Skin of body (tissue), 1 donor: ENCODE measurements at regions not wholly inside any gene's neighbourhood (a gene's known extent, or its start where the extent isn't known, plus 50 kb on each side); places are given as distances from the start of the nearest gene placed in this dataset.

Experiments
- DNase-seq: peaks from one replicate; lab custom pipeline; 2025; lab: John Stamatoyannopoulos, UW

DNA sequence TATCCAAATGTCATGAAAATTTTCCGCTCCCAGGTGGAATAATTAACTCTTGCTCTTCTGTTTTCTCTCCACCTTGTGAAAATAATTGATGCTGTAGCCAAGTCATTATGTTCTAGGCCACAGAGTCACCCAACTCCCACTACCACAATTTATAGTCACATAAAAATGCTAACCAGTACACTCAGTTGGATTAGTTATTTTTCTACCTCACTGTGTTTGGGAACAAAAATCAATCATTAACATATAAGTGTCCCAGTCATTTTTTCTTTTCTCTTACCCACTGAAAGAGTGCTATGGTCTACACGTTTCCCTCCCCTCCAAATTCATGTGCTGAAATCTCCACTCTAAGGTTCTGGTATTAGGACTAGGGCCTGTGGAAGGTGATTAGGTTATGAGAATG is 255.6 kb upstream of the LMCD1 start:
- DNase-seq = no peak

DNA sequence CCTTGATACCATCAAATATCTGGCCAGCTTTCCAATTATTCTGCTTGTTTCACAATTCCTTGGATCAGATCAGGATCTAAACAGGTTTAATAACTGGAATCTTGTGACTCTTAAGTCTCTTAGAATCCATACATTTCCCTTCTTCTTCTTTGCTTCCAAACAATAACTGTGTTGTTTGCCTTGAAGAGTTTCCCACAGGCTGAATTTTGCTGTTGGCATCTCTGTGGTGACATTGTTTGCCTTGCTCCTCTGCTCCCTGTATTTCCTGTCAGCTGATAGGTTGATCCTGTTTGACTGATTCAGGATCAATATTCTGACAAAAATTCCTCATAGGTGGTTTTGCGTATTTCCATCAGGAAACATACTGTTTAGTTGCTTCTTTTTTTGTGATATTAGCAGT is 248.4 kb upstream of the LMCD1 start:
- no peak for DNase-seq

DNA sequence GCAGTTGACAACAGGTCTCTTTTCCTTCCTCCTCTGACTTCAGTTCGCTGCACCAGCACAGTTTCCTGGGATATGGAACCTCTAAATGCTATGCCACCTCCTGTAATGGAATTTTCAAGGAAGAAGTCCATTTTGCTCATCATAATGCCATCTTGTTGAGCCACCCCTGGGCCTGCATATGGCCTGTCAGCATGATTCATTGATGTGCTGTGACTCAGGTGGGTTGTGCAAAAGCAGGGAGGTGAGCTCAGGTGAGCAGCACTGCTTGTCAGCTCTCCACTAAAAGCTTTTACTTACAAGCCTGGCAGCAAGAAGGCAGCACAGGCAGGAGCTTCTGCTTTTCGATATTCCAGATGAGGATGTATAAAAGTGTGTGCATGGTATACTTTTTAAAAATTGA is 247.1 kb upstream of the LMCD1 start:
- DNase-seq = no peak

DNA sequence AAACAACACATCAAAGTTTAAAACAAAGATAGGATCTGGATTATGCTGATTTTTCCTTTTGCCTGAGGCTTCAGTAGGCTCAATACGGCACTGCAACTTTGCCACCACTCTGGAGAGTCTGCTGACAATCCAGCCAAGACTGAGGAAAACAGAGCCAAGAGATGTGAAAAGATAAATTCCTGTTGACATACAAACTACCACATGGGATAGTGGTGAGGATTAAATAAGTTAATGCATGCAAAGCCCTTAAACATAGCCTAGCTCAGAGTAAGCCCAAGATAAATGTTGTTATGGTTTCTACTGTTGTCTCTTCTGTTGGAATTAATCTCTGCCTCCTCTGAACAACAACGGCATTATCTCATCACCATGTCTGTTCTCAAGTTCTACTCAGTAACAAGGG is 245.9 kb upstream of the LMCD1 start:
- peak; percentile 85 for DNase-seq

DNA sequence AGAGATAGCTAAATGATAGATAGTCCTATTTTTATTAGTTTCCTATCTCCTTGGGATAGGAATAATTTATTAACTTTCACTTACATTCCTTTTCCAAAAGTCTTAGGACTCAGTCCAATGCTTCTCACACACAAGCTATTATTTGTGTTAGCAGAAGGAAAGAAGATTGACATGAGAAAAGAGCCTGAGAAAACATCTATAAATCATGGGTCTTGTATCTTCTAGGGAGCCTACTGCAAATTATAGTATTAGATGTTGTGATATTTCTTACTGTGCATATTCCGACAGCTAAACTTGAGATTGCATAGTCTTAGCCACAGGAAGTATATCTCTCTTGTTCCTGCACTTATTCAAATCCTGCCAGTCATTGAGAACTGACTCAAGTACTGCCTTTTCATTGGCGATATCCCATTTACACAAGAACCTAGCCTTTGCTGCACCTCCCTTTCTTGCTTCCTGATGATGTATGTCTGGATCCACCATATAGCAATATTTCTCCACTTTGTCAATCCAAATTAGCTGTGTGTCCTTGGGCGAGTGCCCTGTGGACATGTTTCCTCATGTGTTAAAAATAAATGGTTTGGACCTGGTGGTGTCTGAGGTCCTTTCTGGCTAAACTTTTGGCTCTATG is 245.1 kb upstream of the LMCD1 start:
- DNase-seq = peak; percentile 86

DNA sequence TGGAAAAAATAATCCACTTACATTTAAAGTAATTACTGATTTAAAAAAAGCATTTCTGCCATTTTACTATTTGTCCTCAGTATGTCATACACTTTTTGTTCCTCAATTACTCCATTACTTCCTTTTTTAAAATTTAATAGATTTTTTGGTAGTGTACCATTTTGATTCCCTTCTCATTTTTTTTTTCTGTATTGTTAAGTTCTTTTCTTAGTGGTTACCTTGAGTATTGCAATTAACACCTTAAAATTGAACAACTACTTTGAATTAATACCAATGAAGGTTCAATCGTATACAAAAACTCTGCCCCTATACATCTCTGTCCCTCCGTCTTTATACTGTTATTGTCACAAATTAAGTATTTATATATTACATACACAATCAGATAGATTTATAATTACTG is 240.6 kb upstream of the LMCD1 start:
- no peak for DNase-seq

DNA sequence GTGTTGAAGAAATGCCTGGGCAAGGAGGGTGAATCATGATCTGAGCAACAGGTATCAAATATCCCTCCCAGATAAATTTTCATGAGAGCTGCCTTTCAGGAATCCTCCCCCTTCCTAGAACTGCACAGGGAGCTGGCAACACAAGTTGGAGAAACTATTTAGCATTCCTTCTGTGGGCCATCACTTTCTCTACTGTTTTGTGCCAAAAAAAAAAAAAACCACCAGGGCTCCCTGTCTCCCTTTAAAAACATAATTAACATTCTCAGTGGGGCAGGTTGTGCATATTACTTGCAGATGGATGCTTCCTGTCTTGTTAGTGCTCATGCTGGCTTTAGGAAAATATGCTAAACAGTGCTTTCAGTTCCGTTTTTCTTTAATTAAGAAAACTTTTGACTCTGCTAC is 234.9 kb upstream of the LMCD1 start:
- no peak for DNase-seq

DNA sequence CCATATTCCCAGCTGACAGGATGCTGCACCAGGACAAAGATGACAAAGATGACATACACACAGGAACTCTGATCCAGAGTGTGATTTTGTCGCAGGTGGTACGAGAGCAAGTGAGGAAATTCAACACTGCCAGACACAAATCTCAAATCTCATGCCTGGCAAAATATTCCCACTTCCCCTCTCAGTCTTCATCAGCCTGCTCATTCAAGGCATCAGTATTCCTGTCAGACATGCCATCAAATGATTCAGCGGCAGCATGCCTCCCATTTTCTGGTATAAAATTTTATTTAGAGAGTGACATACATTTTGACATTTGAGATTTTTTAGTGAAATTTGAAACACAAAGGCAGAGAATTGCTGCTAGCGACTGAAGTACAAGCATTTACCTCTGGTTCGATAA is 228.1 kb upstream of the LMCD1 start:
- no peak for DNase-seq

DNA sequence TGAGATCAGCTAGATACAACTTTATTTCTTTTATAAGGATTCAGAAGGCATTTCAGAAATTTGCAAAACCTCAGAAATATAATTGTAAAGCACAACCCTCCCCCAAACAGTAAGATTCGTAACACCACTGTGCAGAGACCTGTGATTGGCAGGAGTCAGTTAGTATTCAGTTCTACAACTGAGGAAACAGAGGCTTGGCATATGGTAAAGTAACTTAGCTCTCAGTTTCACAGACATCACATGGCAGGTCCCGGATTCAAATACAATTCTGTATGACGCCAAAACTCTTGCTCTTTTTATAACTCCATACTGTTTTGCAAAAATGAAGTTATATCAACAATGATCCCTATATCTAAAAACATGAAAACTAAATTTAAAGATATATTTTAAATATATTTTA is 225.6 kb upstream of the LMCD1 start:
- DNase-seq = no peak

DNA sequence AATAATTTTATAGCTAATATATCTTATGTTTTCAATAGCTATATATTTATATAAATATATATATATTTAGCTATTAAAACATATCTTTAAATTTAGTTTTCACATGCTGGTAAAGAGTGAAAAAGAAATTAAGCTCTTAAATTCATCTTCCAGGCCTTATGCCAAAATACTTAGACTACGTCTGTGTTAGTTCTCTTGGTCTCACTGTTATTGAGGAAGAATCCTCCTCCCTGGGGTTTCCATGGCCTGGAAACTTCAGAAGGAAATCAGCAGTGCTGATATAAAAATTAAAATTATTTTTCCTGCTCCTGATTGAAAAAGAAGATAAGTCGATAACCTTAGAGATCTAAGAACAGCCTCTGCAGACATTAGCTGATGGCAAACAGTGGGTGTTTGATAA is 225.1 kb upstream of the LMCD1 start:
- DNase-seq = no peak

DNA sequence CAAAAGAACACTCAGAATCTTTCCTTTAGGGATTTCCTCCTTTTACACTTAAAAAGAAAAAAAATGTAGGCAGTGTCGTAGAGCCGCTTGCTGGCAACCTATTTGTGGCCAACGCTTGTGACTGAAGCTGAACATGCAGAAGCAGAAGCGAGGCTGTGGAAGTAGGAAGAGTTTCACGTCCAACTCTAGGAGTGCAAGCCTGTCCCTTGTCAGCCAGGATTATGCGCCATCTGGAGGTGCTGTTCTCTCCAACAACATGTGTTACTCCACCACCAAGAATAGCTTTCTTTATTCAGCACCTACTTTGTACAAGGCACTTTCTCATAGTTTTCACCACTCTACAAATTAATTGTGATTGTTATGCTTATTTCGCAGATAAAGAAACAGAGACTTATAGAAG is 223.2 kb upstream of the LMCD1 start:
- no peak for DNase-seq

DNA sequence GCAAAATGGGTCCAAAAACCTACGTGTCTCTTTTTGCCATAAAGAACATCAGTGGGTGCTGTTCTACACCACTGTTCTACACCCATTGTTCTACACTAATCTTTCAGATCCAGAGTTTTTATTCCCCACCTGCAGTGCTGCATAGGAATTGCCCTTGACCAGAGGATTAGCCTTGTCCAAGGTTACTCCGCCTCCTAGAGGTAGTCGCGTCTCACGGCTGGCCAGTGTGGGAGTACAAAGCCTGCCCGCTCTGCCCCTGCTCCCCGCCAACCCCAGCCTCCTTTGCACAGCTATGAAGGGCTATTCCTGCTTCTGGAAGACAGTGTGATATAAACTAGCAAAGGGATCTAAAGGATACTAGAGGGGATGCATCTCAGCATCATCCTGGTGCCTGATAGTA is 222.1 kb upstream of the LMCD1 start:
- DNase-seq = no peak

DNA sequence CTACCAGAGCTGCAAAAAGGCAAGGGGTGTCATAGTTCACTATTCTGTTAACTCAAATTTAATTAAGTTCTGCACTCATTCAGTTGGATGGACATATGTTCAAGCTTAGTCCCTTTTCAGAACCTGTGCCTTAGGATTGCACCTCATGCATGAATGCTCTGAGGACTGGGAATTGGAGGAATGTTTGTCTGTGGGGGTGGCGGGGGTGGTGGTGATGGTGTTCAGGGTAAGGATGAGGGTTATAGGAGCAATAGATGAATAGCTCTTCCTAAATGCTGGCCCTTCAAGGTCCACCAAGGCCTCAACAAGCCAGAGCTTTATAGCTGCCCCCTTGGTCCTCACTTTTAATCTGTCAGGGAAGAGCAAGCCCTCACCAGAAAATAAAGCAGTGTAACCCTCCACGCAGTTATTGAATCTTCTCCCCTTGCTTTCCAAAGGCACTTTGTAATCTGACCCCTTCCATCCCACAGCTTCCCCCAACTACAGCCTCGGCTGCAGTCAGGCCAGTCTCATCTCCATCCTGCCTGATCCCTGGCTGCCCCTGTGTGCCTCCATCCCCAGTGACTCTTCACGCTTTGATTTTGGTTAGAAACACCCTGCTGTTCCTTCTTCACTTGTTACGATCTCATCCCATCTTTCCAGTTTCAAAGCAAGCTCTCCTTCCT is 221.6 kb upstream of the LMCD1 start:
- DNase-seq = no peak

DNA sequence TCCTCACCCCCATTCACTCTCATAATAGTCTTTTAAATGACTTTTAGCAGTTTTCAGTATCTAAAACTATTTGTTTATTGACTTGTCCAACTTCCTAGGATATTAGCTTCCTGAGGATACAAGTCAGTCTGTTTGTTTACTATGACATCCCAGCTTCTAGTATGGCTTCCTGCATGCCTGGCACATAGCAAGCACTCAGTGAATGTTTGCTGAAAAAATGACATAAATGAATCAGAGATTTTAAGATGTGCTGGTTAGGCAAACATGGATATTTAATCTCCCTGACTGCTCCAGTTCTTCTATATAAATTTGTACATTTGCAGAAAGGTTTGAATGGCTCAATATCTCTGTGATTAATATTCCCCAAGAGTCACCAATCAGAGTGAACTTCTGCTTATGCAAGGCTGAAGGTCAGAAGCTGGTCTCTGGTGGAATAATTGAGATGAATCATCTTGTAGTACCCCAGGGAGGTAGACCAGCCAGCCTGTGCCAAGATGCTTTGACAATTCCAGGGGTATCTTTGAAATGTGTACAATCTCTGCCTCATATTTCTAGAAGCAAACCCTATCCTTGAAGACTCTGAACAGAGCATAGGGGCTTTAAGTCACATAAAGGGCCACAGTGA is 219.0 kb upstream of the LMCD1 start:
- no peak for DNase-seq

DNA sequence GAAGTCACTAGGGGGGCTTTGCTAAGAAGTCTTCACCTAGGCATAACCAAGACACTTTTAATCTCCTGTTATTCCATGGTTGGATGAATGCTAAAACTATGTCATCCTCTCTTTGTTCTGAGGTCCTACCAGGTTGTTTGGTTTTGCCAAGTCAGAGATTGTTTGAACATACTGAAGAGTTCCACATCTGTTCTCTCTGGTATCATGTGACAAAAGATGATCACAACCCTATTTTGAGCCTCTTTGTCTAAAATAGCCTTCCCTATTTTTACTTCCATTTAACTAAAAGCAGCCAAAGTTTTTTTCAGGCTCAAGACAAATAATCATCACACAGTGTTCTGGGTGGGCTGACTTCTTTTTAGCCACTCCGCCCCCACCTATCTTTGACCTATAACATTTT is 218.4 kb upstream of the LMCD1 start:
- DNase-seq = no peak

DNA sequence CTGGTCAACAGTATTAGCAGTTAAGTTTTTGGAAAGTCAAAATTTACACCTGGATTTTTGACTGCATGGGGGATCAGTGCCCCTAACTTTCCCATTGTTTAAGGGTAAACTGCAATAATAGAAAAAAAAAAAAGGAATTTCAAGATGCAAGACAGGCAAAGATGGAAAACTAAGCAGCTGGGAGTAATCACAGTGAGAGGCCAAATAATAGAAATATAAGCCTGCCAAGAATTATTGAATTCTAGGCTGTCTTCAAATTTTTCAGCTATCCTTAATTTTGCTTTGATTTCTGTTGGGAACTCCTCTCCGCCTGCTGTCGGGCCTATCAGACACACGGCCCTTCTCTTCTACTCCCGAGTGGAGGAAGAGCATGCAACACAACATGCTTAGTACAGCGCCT is 215.5 kb upstream of the LMCD1 start:
- DNase-seq = peak; percentile 17

DNA sequence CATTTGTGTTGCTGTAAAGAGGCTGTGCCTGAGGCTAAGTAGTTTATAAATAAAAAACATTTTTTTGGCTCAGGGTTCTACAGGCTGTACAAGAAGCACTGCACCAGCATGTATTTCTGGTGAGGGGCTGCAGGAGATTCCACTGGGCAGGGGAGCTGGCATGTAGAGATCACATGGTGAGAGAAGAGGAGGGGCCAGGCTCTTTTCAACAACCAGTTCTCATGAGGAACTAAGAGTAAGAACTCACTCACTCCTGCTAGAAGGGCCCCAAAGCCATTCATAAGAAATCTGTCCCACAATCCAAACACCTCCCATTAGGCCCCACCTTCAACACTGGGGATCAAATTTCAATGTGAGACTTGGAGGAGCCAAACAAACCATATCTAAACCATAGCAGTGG is 214.9 kb upstream of the LMCD1 start:
- no peak for DNase-seq

DNA sequence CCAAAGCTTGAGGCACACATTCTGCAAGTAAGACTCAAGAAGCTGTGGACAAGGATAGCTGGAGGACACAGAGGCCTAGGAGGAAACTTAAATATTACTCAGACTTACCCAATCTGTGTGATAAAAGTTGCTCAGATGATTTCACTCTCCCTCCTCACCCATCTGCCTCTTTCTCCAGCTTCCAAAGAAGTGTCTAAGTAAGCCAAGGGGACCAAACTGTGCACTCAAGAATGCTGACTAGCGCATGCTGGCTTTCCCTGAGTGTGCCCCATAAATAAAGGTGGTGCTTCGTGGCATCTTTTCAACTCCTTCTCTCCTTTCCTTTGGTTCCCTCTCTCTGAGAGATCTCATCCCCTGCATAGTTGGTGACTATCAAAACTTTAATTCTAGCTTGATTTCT is 211.0 kb upstream of the LMCD1 start:
- no peak for DNase-seq

DNA sequence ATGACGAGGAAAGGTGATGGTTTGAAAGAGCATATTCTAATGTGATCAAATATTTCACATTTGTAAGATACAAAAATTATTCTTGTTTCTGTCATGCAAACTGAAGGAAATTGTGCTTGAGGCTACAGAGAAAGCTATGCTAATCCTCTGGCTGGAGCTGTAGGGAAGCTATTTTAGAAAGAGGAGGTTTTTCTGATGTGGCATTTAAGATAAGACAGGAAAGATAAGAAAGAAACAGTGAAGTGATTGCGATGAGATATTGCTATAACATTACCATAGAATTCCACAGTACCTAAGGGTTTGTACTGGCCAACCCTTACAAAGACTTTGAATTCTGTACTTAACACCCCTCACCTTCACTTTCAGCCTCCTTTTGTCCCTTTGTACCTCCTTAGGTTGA is 205.2 kb upstream of the LMCD1 start:
- DNase-seq = no peak

DNA sequence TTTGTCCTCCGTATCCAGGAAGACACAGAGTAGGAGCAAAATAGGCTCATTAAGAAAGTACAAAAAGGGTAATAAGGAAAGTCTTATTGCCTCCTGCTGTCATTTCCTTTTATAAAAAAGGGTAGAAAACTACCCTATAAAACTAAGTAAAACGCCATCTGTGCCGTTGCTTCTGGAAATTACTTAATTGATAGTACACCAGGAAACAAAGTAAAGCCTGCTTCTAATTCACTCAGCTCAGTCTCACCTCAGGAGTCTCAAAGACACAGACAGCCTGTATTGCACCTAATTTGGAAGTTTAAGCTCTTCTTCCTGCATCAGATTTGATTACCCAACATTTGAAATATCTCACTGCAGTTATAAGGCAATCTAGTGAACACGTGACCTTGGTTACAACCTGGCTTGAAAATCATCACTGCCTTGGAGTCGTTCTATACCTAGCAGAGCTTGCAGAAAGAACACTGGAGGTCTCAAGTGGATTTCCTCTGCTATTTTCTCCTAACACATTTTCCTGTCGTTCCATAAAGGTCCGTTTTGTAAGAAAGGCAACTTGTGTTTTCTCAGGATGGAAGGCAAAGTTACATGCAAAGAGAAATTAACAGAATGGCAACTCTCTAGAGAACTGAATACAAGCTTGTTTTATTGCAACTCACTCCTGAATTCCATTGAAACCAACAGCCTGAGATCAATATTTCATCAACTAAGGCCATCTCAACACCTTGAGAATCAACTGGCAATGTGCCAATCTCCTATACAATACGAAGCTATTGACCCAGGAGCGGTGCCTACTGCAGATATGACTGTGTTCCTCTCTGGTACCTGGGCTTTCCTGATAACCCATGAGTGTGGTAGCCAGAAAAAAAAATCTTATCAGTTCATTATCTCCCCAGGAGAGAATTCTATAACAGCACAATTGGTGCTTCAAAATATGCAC is 203.3 kb upstream of the LMCD1 start:
- DNase-seq = no peak

DNA sequence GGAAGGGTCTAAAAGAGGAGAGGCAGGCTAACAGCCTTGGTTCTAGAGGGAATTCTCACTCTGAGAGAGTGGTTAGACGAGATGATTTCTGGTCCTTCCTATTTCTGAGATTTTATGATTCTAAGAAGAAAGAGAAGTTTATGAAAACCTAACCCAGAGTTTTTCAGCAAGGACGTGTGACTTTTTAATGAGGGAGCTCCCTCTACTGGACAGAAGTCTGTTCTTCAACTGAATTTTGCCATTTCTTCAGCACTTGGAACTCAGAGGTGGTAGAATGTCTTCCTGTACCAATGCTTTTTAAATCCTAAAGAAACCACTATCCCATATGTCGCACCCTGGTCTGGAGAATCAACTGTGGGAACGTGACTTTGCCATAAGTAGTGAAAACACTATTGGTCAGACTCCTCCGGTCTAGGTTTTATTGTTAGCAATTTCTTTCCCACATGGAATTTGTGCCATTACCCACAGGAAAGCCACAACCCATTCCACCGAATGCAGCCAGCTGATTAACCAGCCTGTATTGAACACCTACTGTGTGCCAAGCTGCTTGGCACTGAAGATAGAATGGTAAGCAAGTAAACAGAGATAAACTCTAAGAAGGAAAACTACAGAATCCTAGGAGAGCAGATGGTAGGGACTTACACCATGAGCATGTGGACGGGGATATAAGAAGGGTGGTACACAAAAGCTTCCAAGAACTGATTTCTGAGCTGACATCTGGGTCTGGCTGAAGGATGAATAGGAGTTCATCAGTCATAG is 199.5 kb upstream of the LMCD1 start:
- peak; percentile 30 for DNase-seq
